Progenitor cell of endocrine pancreas (in vitro differentiated cells): ENCODE measurements at regions not wholly inside any gene's neighbourhood (a gene's known extent, or its start where the extent isn't known, plus 50 kb on each side); places are given as distances from the start of the nearest gene placed in this dataset.

ENCODE experiments used
- DNase-seq: peaks from one replicate; pipeline ENCODE4 v3.0.0; 2021; ENCODE audit warnings: low spot score; ENCODE audit not compliant: unreplicated experiment
- H3K27ac Mint-ChIP-seq: 2 replicates; pipeline ENCODE4 v1.8.0; 2021; ENCODE audit warnings: mild to moderate bottlenecking, moderate library complexity, mixed read lengths
- H3K27me3 Mint-ChIP-seq: 2 replicates; pipeline ENCODE4 v1.8.0; 2021; ENCODE audit warnings: mixed read lengths
- H3K36me3 Mint-ChIP-seq: 2 replicates; pipeline ENCODE4 v1.8.0; 2022; ENCODE audit warnings: mixed read lengths; ENCODE audit not compliant: insufficient read depth
- H3K4me1 Mint-ChIP-seq: 2 replicates; pipeline ENCODE4 v1.8.0; 2021; ENCODE audit warnings: low read depth, mixed read lengths
- H3K4me3 Mint-ChIP-seq: 2 replicates; pipeline ENCODE4 v1.8.0; 2021; ENCODE audit warnings: low read depth, mild to moderate bottlenecking, moderate library complexity, mixed read lengths
- H3K9me3 Mint-ChIP-seq: 2 replicates; pipeline ENCODE4 v1.8.0; 2021; ENCODE audit warnings: low read depth, mixed read lengths
- CTCF ChIP-seq: fragments of 200-600 bp; sonication (generic); IDR thresholded peaks from one replicate; pipeline ENCODE4 v1.5.0; 2021; ENCODE audit warnings: antibody characterized with exemption, mild to moderate bottlenecking; ENCODE audit not compliant: unreplicated experiment

GRCh38 chr20:61037498-61037897 lies 214.6 kb upstream of the CDH4 start:
- no peak for TF ChIP-seq CTCF
- Mint-ChIP-seq H3K4me1 (no peaks in the 10 kb centered on the region), H3K9me3 (no peaks in the 10 kb centered on the region), H3K4me3 (no peak overlapping the region), H3K27ac (no peak overlapping the region), H3K27me3 (peaks cover 3% of the 10 kb centered on the region), H3K36me3 (no peaks in the 10 kb centered on the region)
- DNase-seq, result no peak

GRCh38 chr20:61041481-61041880 lies 210.6 kb upstream of the CDH4 start:
- Mint-ChIP-seq H3K4me3 (no peak overlapping the region), H3K4me1 (no peaks in the 10 kb centered on the region), H3K27me3 (peaks cover 10% of the 10 kb centered on the region), H3K36me3 (no peaks in the 10 kb centered on the region), H3K9me3 (no peaks in the 10 kb centered on the region), H3K27ac (no peak overlapping the region)
- DNase-seq, result no peak
- no peak for TF ChIP-seq CTCF

DNA sequence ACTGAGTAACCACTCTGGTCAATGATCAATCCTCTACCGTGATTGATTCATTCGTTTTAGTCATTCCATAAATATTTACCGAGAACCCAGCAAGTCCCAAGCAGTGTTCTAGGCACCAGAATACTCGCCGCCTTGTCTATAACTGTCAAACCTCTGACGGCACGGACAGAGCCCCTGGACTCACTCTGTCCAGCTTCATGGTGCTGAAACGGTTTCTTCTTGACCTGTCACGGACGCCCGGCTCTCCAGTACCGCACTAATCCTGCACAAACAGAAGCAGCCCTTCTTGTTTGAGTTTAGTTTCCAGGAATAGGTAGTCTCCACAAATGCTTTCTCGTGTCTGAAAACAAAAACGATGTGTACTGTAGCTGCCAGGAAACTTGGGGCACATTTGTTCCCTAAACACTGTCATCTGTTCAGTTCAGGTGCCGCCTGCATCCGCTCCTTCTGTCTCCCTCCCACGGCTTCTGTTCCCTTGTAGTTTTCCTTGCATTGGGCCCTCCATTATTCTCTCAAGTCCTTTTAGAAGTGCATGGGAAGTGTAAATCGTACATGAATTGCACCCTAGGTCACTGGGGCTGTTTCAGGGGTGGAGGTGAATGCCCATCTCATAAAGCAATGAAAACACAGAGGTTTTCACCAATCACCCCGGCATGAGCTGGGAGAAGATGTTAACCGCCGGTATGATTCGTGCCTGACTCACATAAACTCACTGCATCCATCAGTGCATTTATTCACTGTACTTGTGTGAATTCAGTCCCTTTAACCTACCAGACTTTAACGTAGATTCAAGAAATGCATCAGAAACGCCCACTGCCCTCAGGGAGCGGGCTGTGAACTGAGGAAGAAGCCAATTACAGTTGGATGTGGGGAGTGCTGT lies 209.3 kb upstream of the CDH4 start:
- Mint-ChIP-seq H3K4me1 (no peaks in the 10 kb centered on the region), H3K9me3 (no peaks in the 10 kb centered on the region), H3K27ac (peak overlapping the region; percentile 11), H3K4me3 (no peak overlapping the region), H3K36me3 (no peaks in the 10 kb centered on the region), H3K27me3 (peaks cover 8% of the 10 kb centered on the region)
- DNase-seq, result no peak
- TF ChIP-seq CTCF, result no peak

DNA sequence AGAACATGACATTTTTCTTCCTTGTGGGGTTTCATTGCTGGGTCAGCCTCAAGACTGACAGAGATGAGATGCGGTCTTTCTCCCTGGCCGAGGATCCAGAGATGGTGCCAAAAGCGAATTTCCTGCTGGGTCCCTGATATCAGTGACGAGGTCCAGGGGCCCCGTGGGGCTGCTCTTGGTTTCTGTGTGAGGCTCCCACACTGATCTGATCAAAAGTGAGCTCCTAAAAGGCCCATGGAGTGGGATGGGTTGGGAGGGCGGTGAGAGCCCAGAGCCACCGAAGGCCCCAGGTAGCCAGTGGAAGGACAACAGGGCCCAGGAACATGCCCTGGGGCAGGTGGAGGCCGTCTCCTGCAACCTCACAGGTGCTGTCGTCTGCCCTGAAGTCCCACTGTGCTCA lies 208.4 kb upstream of the CDH4 start:
- Mint-ChIP-seq H3K4me1 (no peaks in the 10 kb centered on the region), H3K4me3 (no peak overlapping the region), H3K36me3 (no peaks in the 10 kb centered on the region), H3K27me3 (peaks cover 7% of the 10 kb centered on the region), H3K27ac (no peak overlapping the region), H3K9me3 (peaks cover under 1% of the 10 kb centered on the region)
- DNase-seq, result no peak
- no peak for TF ChIP-seq CTCF

DNA sequence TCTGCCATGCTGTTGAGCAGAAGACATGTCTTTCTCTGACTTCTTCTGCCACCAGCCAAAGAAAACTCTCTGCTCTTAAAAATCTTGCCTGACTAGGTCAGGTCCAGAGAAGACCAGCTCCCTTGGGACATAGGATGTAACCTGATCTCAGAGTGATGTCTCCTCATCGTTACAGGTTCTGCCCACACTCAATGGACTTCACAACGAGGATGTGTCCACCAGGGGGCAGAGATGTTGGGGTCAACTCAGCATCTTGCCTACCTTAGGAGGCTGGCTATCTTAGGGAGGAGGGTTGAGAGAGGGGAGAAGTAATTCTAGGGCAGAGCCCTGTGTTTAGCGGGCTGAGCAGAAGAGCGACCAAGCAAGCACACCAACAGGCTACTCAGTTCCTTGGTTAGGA lies 207.6 kb upstream of the CDH4 start:
- DNase-seq, result no peak
- H3K4me1 Mint-ChIP-seq, result no peaks in the 10 kb centered on the region
- H3K27ac Mint-ChIP-seq, result no peak overlapping the region
- peaks cover 7% of the 10 kb centered on the region for H3K27me3 Mint-ChIP-seq
- peaks cover 3% of the 10 kb centered on the region for H3K9me3 Mint-ChIP-seq
- TF ChIP-seq CTCF, result no peak
- no peaks in the 10 kb centered on the region for H3K36me3 Mint-ChIP-seq
- H3K4me3 Mint-ChIP-seq, result no peak overlapping the region
